Activated naive CD4-positive, alpha-beta T cell treated with anti-CD3 and anti-CD28 coated beads, Interleukin-2, amount 50 U/mL, for 24 hours (primary cell): ENCODE measurements at regions not wholly inside any gene's neighbourhood (a gene's known extent, or its start where the extent isn't known, plus 50 kb on each side); places are given as distances from the start of the nearest gene placed in this dataset.
A peak's percentile ranks its signal among the peaks of the same experiment; 100 is the strongest.

Experiments
- H3K27ac Mint-ChIP-seq: one replicate; pipeline ENCODE4 v1.8.0; 2021; ENCODE audit warnings: mild to moderate bottlenecking, mixed read lengths
- H3K27me3 Mint-ChIP-seq: one replicate; pipeline ENCODE4 v1.8.0; 2021; ENCODE audit warnings: mixed read lengths
- H3K36me3 Mint-ChIP-seq: one replicate; pipeline ENCODE4 v1.8.0; 2021; ENCODE audit warnings: mixed read lengths
- H3K4me1 Mint-ChIP-seq: one replicate; pipeline ENCODE4 v1.8.0; 2021; ENCODE audit warnings: mixed read lengths
- H3K4me3 Mint-ChIP-seq: one replicate; pipeline ENCODE4 v1.8.0; 2021; ENCODE audit warnings: mild to moderate bottlenecking, mixed read lengths
- H3K9me3 Mint-ChIP-seq: one replicate; pipeline ENCODE4 v1.8.0; 2021; ENCODE audit warnings: mixed read lengths

DNA sequence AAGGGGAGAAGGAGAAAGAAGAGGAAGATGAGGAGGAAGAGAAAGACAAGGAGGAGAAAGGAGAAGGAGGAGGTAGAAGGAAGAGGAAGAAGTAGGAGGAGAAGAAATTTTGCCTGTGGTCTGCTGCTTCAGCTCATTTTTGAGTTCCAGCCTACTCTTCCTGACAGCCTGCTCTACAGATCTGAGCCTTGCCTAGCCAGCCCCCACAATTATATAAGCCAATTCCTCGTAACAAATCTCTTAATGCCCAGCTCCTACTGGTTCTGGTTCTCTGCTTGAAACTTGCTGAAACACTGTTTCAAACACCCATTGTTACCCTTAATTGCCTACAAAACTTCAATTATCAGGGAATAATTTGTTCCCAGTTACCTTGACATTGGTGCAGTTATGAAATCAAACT is 1014.2 kb upstream of the CELF4 start:
- Mint-ChIP-seq H3K9me3 (peaks cover 5% of the 10 kb centered on the region), H3K27me3 (no peaks in the 10 kb centered on the region), H3K27ac (peak overlapping the region; percentile 16), H3K4me1 (peaks cover 53% of the 10 kb centered on the region), H3K4me3 (no peak overlapping the region), H3K36me3 (no peaks in the 10 kb centered on the region)

DNA sequence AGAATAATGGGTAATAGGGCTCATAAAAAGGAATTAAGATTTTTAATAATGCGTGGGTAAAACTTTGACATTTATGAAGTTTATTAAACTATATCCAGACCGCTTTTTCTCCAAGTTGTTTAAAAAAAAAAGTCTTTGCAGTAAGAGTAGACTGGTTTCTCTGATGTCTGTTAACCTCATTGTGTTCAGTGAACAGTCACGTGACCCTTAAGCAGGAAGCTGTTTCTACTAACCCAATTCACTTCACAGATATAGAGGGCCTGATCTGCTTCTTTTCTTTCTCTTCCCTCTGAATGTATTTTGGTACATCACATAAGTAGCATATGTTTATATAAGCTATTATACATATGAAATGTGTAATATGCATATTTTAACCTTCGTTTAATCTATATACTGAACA is 1011.3 kb upstream of the CELF4 start:
- no peaks in the 10 kb centered on the region for H3K9me3 Mint-ChIP-seq
- no peak overlapping the region for H3K4me3 Mint-ChIP-seq
- peaks cover 52% of the 10 kb centered on the region for H3K4me1 Mint-ChIP-seq
- H3K36me3 Mint-ChIP-seq: no peaks in the 10 kb centered on the region
- no peaks in the 10 kb centered on the region for H3K27me3 Mint-ChIP-seq
- H3K27ac Mint-ChIP-seq: peak overlapping the region; percentile 73

DNA sequence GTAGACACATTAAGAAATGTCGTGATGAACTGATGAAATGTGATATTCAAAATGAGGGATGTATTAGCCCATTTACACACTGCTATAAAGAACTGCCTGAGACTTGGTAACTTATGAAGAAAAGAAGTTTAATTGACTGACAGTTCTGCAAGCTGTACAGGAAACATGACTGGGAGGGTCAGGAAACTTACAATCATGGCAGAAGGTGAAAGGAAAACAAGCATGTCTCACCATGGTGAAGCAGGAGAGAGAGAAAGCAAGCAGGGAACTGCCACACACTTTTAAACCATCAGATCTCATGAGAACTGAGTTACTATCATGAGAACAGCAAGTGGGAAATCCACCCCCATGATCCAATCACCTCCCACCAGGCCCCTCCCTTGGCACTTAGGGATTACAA is 1010.8 kb upstream of the CELF4 start:
- Mint-ChIP-seq H3K27me3 (no peaks in the 10 kb centered on the region), H3K36me3 (no peaks in the 10 kb centered on the region), H3K4me3 (peak overlapping the region; percentile 71), H3K27ac (peak overlapping the region; percentile 73), H3K9me3 (no peaks in the 10 kb centered on the region), H3K4me1 (peaks cover 46% of the 10 kb centered on the region)

DNA sequence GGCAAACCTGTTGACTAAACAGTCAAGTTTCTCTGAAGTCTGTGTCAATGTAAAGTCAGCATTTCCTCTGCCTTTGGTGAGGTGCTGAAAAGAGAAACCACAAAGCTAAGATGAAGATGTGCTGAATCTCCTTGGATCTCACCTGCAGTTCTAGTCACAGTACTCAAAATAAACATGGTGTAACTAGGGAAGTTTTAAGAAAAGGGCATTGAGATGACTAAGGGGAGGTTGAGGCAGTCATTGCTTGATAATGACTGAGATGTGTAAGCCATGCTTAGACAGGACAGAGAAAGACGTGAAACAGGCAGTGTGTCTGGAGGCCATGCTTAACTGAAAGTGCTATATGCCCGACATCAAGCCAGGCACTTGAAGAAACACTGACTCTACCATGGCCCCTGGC is 1010.0 kb upstream of the CELF4 start:
- no peaks in the 10 kb centered on the region for H3K36me3 Mint-ChIP-seq
- H3K4me1 Mint-ChIP-seq: peaks cover 44% of the 10 kb centered on the region
- no peaks in the 10 kb centered on the region for H3K9me3 Mint-ChIP-seq
- no peaks in the 10 kb centered on the region for H3K27me3 Mint-ChIP-seq
- H3K4me3 Mint-ChIP-seq: peak overlapping the region; percentile 58
- peak overlapping the region; percentile 73 for H3K27ac Mint-ChIP-seq

DNA sequence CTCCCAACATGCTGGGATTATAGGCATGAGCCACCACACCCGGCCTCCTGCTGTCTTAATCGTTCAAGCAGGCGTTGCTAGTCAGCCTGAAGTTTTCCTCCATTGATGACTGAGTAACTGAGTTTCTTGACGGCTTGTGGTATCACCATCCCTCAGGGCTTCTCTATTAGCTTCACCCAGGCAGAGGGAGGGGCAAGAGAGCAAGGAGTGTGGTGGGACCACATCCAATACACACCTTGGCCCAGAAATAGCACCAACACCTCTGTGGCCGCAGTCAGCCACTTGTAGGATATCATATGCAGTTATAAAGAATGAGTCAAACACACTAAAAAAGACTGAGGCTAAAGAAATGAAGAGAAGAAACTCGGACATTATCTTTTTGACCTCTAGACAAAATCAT is 1009.4 kb upstream of the CELF4 start:
- no peak overlapping the region for H3K27ac Mint-ChIP-seq
- H3K36me3 Mint-ChIP-seq: no peaks in the 10 kb centered on the region
- H3K4me1 Mint-ChIP-seq: peaks cover 44% of the 10 kb centered on the region
- no peaks in the 10 kb centered on the region for H3K27me3 Mint-ChIP-seq
- H3K4me3 Mint-ChIP-seq: no peak overlapping the region
- H3K9me3 Mint-ChIP-seq: no peaks in the 10 kb centered on the region

DNA sequence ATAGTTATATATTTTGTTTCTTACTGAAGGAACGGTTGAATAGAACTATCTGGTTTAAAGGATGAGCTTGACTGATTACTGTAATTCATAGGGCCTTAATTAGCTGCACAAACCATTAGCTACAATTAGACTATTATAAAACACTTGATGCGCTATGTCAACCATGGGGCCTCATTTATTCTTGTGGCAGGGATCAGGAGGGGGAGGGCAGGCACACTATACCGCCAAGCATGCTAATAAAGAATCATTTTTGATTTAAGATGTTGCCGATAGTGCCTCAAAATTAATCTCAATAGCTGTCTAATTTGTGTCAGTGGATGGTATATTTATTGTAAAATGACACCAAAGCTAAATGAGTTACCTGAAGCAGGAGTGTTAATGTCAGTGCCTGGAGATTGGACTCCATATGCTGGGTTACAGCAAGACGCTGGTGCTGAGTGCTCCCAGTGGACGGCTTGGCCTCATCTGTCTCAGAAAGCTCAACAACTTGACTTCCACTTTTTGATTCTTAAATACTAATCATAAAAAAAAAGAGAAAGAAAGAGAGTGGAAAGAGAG is 1007.0 kb upstream of the CELF4 start:
- H3K27me3 Mint-ChIP-seq: no peaks in the 10 kb centered on the region
- H3K9me3 Mint-ChIP-seq: no peaks in the 10 kb centered on the region
- no peak overlapping the region for H3K4me3 Mint-ChIP-seq
- peaks cover 28% of the 10 kb centered on the region for H3K4me1 Mint-ChIP-seq
- H3K36me3 Mint-ChIP-seq: no peaks in the 10 kb centered on the region
- no peak overlapping the region for H3K27ac Mint-ChIP-seq

DNA sequence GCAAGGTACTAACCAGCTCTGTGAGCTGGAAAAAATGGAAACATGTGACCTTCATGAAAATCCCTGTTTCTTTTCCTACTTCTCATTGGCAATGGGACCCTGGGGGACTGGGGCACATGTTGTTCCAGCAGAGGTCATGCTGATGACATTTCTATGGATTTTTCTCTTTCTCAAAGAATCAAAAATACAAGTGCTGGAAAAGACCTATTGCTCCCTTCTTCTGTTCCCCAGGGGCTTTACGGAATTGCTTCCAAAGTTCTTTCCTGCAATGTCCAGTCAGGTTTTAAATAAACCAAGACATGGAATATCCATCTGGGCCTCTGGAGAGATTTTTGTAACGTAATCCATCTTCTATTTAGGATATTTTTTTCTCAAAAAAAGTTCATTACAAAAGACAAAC is 1006.1 kb upstream of the CELF4 start:
- Mint-ChIP-seq H3K27me3 (no peaks in the 10 kb centered on the region), H3K4me3 (no peak overlapping the region), H3K27ac (no peak overlapping the region), H3K36me3 (no peaks in the 10 kb centered on the region), H3K4me1 (peaks cover 18% of the 10 kb centered on the region), H3K9me3 (no peaks in the 10 kb centered on the region)

DNA sequence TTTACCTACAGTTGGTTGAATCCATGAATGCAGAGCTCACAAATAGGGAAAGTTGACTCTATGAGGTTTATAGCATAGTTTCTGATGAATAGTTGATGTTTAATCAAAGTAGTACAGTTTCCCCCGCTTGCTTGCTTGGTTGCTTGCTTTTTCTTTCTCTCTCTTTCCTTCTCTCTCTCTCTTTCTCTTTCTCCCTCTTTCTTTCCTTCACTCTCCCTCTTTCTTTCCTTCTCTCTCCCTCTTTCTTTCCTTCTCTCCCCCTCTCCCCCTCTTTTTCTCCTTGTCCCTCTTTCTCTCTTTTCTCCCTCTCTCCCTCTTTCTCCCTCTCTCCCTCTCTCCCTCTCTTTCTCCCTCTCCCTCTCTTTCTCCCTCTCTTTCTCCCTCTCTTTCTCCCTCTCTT is 999.9 kb upstream of the CELF4 start:
- no peak overlapping the region for H3K4me3 Mint-ChIP-seq
- no peak overlapping the region for H3K27ac Mint-ChIP-seq
- no peaks in the 10 kb centered on the region for H3K4me1 Mint-ChIP-seq
- no peaks in the 10 kb centered on the region for H3K36me3 Mint-ChIP-seq
- no peaks in the 10 kb centered on the region for H3K27me3 Mint-ChIP-seq
- no peaks in the 10 kb centered on the region for H3K9me3 Mint-ChIP-seq

DNA sequence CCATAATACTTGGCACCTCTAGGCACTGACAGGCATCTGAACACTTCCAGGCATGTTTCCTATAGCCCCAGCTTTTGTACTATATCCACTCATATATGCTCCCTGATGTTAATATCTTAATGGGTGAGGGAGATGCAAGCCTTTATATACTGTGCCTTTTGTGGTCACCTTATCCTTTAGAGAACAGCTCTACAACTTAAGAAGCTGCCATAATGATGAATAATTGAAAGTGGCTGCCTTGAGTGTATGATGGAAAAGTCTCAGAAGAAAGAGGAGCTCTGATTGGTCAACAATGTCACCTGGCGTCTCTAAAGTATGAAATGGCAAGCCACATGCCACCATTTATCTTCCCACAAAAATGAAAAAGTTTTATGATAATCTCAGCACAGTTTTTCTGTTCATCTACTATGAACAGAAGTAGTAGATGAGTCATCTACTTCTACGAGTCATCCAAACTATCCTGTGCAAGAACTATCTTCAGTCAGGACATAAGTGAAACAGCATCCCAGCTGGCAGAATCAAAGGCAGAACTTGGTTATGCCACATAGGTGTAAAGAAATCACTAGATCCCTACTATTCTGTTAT is 997.9 kb upstream of the CELF4 start:
- H3K9me3 Mint-ChIP-seq: no peaks in the 10 kb centered on the region
- H3K36me3 Mint-ChIP-seq: no peaks in the 10 kb centered on the region
- H3K27me3 Mint-ChIP-seq: no peaks in the 10 kb centered on the region
- no peaks in the 10 kb centered on the region for H3K4me1 Mint-ChIP-seq
- peak overlapping the region; percentile 20 for H3K27ac Mint-ChIP-seq
- no peak overlapping the region for H3K4me3 Mint-ChIP-seq

DNA sequence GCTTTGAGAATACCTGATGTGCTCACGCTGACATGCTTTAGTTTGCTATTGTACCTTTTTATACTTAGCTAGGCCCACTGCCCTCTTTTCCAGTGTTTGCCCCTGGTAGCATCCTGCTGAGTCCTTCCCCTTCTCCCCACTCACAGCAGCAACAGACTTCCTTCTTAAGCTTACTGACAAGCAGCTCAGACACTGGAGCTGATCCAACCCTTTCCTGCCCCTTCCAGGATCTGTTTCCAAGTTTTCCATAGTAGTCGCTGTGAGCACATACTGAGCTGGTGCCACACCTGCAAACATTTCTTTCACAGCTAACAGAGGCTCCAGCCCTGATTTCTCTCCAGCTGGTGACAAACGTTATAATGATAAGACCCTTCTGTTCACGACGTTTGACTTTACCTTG is 991.4 kb upstream of the CELF4 start:
- Mint-ChIP-seq H3K27ac (no peak overlapping the region), H3K4me3 (no peak overlapping the region), H3K36me3 (no peaks in the 10 kb centered on the region), H3K4me1 (no peaks in the 10 kb centered on the region), H3K9me3 (no peaks in the 10 kb centered on the region), H3K27me3 (no peaks in the 10 kb centered on the region)

DNA sequence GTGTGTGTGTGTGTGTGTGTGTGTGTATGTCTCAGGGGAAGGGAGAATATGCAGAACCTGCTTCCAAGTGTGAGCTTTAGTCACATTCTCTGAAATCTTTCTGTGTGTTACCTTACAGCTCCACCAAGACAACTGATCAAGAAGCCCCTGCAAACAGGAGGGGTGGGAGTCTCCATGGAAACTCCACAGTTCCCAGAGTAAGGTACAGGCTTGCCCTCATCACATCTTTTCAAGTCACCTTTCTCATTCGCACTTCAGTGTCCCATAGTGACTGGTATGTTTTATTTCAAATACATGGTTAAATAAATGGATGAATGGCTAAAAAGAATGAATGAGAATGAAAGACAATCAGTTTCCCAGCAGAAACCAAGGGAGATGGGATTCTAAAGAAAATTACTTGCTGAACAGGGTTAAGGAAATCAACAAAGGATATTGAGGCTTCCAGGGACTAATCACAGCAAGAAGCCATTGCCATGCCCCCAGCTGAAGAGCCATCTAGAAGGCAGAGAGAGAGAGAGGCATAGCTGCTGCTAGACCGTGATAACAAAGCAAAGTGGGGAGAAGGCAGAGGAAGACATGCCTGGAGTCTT is 987.2 kb upstream of the CELF4 start:
- Mint-ChIP-seq H3K36me3 (no peaks in the 10 kb centered on the region), H3K9me3 (no peaks in the 10 kb centered on the region), H3K4me1 (no peaks in the 10 kb centered on the region), H3K27ac (no peak overlapping the region), H3K27me3 (no peaks in the 10 kb centered on the region), H3K4me3 (no peak overlapping the region)

DNA sequence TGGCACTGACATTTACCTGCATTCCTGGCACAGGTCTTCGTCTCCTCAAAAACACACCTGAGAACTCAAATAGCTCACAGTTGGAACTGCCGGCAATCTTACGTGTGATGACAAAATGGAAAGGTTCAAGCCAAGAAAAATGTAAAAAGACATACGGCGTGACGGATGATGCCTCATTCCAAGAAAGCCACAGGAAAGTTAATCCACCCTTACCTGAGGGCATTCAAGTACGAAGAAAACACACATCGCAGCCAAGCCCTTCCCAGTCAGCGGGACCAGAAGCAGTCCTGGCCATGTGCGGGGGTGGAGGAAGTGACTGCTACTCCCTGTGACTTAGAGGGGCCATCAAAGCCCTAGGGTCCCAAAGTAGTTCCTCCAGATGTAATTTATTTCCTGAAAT is 986.3 kb upstream of the CELF4 start:
- no peak overlapping the region for H3K27ac Mint-ChIP-seq

DNA sequence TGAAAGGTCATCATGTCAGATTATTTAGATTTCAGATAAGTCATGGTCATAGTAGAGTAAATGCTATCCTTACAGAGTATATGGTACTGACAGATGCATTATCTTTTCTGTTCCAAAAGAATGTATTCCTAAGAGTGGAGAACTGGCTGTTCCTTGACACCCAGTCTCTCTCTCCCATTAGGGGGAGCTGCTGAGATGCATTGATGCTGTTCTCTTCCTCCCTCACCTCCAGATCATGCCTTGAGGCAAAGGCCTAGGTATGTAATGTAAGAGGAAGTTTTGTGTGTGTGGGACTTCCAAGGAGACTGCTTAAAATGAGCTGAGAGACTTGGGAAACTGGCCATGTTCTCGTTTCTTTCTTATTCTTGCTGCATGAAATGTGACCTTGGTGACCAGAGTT is 979.5 kb upstream of the CELF4 start:
- Mint-ChIP-seq H3K4me1 (no peaks in the 10 kb centered on the region), H3K9me3 (no peaks in the 10 kb centered on the region), H3K4me3 (no peak overlapping the region), H3K36me3 (no peaks in the 10 kb centered on the region), H3K27me3 (no peaks in the 10 kb centered on the region), H3K27ac (no peak overlapping the region)

More for the DNA sequence above, 986.3 kb upstream of the CELF4 start:
- Mint-ChIP-seq H3K4me1 (no peaks in the 10 kb centered on the region), H3K9me3 (no peaks in the 10 kb centered on the region), H3K36me3 (no peaks in the 10 kb centered on the region), H3K27me3 (no peaks in the 10 kb centered on the region), H3K4me3 (no peak overlapping the region)

DNA sequence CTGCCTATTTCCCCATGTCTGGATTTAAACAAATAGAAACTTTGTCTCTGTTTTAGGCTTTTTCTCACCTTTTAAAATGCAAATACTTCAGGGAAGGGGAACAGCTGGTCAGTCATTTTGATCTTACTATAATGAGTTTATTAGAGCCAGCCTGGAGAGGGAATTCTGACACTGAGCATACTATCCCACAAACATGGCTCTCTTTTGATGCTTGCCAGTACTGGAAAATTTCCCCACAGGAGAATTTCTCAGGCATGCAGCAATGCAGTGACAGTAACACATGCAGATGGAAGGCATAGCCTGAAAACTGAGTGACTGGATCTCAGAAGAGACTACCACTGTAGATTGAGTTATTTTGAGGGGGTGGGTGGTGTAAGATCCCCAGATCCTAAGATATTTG is 974.3 kb upstream of the CELF4 start:
- Mint-ChIP-seq H3K4me3 (no peak overlapping the region), H3K27ac (no peak overlapping the region), H3K4me1 (no peaks in the 10 kb centered on the region), H3K36me3 (no peaks in the 10 kb centered on the region), H3K9me3 (no peaks in the 10 kb centered on the region), H3K27me3 (no peaks in the 10 kb centered on the region)

DNA sequence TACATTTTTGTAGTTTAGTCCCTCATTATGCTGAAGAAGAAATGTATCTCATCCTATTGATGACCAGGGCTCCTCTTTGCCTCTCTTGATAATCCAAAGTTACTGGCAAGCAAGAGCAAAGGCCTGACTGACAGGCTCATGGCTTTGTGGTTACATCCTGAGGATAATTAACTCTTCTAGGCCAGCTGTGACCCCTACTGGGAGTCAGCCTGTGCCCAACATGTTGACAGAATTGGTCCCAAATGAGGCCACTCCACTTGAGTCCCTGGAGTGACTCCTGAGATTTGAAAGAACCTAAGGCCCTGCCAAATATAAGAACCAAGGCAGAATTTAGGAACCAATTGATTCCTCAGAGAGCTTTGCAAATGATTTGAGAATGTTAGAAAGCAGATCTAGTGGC is 973.8 kb upstream of the CELF4 start:
- no peak overlapping the region for H3K4me3 Mint-ChIP-seq
- H3K27ac Mint-ChIP-seq: no peak overlapping the region
- H3K4me1 Mint-ChIP-seq: no peaks in the 10 kb centered on the region
- no peaks in the 10 kb centered on the region for H3K27me3 Mint-ChIP-seq
- peaks cover under 1% of the 10 kb centered on the region for H3K9me3 Mint-ChIP-seq
- no peaks in the 10 kb centered on the region for H3K36me3 Mint-ChIP-seq

DNA sequence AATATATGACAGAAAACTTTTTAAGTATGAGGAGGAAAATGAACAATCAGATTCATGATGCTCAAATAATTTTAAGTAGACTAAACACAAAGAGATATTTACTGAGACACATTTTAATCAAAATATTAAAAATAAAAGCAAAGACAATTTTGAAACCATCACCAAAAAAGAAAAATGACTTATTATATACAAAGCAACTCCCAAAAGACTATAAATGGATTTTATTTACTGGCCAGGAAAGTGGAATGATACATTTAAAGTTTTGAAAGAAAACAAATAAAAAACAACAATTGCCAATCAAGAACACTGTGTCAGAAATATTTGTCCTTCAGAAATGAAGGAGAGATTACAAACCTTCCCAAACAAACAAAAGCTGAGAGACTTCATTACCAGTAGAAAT is 968.5 kb upstream of the CELF4 start:
- no peaks in the 10 kb centered on the region for H3K36me3 Mint-ChIP-seq

DNA sequence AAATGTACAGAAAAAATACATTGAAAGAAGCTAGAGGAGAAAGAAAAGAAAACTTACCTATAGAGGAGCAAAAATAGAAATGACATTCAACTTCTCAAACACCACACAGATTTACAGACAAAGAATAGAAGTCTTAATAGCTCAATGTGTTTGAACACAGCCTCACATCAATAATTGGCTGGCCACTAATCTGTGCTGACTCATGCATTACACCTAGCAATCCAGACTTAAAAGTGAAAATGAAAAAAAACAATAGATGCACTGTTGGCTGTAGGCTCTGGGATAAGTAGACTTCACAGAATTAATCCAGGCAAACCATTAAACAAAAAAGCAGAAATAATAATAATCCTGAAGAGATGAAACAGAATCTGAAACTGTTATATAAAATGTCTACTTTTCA is 961.3 kb upstream of the CELF4 start:
- Mint-ChIP-seq H3K27me3 (no peaks in the 10 kb centered on the region), H3K27ac (no peak overlapping the region), H3K36me3 (no peaks in the 10 kb centered on the region), H3K4me1 (no peaks in the 10 kb centered on the region), H3K9me3 (peaks cover 3% of the 10 kb centered on the region), H3K4me3 (no peak overlapping the region)

More for the DNA sequence above, 968.5 kb upstream of the CELF4 start:
- Mint-ChIP-seq H3K9me3 (peaks cover 5% of the 10 kb centered on the region), H3K27me3 (no peaks in the 10 kb centered on the region), H3K4me3 (no peak overlapping the region), H3K4me1 (no peaks in the 10 kb centered on the region), H3K27ac (no peak overlapping the region)
